HEK293T (cell line): ENCODE measurements at regions not wholly inside any gene's neighbourhood (a gene's known extent, or its start where the extent isn't known, plus 50 kb on each side); places are given as distances from the start of the nearest gene placed in this dataset.

ENCODE experiments used
- ARNT ChIP-seq: fragments of 450-650 bp; IDR thresholded peaks from 2 replicates; pipeline ENCODE4 v1.6.1; 2017; ENCODE audit warnings: mild to moderate bottlenecking
- BHLHE40 ChIP-seq: fragments of 450-650 bp; IDR thresholded peaks from 2 replicates; pipeline ENCODE4 v1.6.1; 2016; ENCODE audit warnings: mild to moderate bottlenecking, moderate library complexity, borderline replicate concordance
- CTBP1 ChIP-seq: fragments of 450-650 bp; IDR thresholded peaks from 2 replicates; pipeline ENCODE4 v1.6.1; 2016; ENCODE audit warnings: borderline replicate concordance
- ELF4 ChIP-seq: fragments of 450-650 bp; IDR thresholded peaks from 2 replicates; pipeline ENCODE4 v1.6.1; 2017; ENCODE audit warnings: antibody characterized with exemption
- FOXA1 ChIP-seq: fragments of 450-650 bp; IDR thresholded peaks from 2 replicates; pipeline ENCODE4 v1.6.1; 2016; ENCODE audit warnings: mild to moderate bottlenecking
- FOXK2 ChIP-seq: fragments of 450-650 bp; IDR thresholded peaks from 2 replicates; pipeline ENCODE4 v1.6.1; 2016; ENCODE audit warnings: mild to moderate bottlenecking
- HDGF ChIP-seq: fragments of 450-650 bp; IDR thresholded peaks from 2 replicates; pipeline ENCODE4 v1.6.1; 2017; ENCODE audit warnings: antibody characterized with exemption, borderline replicate concordance
- L3MBTL2 ChIP-seq: fragments of 450-650 bp; conservative IDR thresholded peaks from 2 replicates; pipeline ENCODE4 v1.6.1; 2016; ENCODE audit warnings: mild to moderate bottlenecking
- NFRKB ChIP-seq: fragments of 450-650 bp; IDR thresholded peaks from 2 replicates; pipeline ENCODE4 v1.6.1; 2016; ENCODE audit warnings: mild to moderate bottlenecking, moderate library complexity
- SP1 ChIP-seq: fragments of 450-650 bp; IDR thresholded peaks from 2 replicates; pipeline ENCODE4 v1.6.1; 2017
- TARDBP ChIP-seq: fragments of 450-650 bp; IDR thresholded peaks from 2 replicates; pipeline ENCODE4 v1.6.1; 2016
- ZNF384 ChIP-seq: fragments of 450-650 bp; IDR thresholded peaks from 2 replicates; pipeline ENCODE4 v1.6.1; 2016

GRCh38 chr2:81276595-81276994, 972.0 kb upstream of the LRRTM1 start:
- TF ChIP-seq L3MBTL2 (no peak), ELF4 (no peak), FOXA1 (no peak), BHLHE40 (no peak), NFRKB (no peak), ARNT (no peak), ZNF384 (no peak), CTBP1 (no peak), SP1 (no peak), TARDBP (no peak), FOXK2 (no peak), HDGF (no peak)
